Activated T-helper 9 cell treated with anti-CD3 and anti-CD28 coated beads, Interleukin-2, amount 50 U/mL, for 16 hours (primary cell): ENCODE measurements at regions not wholly inside any gene's neighbourhood (a gene's known extent, or its start where the extent isn't known, plus 50 kb on each side); places are given as distances from the start of the nearest gene placed in this dataset.
"Not testable (repeated sequence)": the region's sequence is repeated elsewhere in the genome, so short reads cannot be mapped to it uniquely, and the experiment has no call there.

Experiments used
- DNase-seq: peaks from one replicate; pipeline ENCODE4 v3.0.0-alpha.2; 2020; ENCODE audit warnings: low read depth

- DNase-seq, result no peak
Measured at GRCh38 chr14:48714366-48714765, 871.8 kb downstream of the RPS29 start.

DNA sequence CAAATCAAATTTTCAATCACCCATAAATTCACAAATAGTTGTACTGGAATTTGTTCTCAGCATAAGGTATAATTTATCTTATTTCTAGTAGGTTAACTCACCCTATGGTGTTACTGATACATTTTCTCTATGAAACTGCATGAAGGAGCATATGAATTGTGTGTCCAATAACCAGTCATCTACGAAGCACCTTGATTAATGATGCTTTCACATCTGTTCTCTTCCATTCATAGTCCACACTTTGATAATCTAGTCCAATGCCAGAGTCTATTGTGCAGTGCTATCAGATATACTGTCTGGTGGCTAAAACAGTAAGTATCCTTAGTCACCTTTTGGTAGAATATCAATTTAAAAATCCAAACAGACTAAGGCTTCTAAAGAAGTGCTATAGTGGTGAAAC, 876.0 kb downstream of the RPS29 start:
- no peak for DNase-seq

DNA sequence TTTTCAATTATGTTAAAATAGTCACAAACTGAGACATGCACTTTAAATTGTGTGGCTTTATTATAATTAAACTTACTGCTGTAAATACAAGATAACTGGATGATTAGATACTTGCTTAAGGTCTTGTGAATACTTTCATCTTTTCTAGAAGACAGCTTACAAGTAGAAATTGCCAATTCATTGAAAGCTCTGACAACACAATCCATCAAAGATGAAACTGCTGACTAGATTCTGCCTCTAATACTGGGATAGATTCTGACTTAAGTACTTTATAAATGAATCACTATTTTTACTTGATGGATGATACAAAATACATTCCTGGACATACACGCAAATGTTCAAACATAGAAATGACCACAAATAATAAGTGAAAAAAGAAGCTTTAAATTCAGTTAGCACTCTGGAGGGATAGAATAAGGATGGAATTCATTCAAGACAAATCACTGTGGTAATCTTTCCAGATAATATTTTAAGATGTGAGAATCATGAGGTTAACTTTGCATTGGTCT, 876.8 kb downstream of the RPS29 start:
- DNase-seq, result no peak

- DNase-seq, result no peak
Measured at GRCh38 chr14:48704639-48705038, 881.5 kb downstream of the RPS29 start.

DNA sequence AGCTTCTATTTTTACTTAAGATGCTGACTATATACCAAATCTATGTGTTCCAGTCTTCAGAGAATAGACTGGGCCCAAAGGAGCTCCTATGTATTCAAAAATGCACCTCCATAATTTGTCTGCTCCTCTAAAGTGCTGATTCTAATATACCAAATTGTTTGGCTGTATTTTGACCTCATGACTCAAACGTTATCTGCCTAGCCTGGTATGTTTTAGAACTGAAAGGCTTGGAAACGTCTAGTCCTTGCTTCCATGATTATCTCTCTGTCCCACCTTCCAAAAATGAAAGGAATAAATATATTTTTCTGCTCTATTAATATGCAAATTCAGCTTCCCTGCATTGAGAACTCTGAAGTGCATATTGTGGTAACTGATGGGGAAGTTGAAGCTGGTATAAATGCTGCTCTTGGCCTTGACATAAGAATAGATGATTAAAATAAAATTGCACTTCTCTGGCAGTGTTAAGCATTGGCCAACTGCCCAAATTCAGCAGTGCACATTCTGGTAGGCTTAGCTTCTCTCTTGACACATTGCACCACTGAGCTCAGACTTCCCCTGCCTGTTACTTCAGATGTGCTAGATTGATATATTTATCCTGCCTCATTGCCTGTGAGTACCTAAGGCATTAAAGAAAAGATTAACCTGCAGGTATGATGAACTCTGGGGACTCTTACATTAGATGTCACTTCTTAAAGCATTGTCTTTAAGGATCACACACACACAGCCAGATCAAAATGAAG, 882.3 kb downstream of the RPS29 start:
- no peak for DNase-seq

GRCh38 chr14:48697362-48697761, 888.8 kb downstream of the RPS29 start:
- DNase-seq, result not testable (repeated sequence)

DNA sequence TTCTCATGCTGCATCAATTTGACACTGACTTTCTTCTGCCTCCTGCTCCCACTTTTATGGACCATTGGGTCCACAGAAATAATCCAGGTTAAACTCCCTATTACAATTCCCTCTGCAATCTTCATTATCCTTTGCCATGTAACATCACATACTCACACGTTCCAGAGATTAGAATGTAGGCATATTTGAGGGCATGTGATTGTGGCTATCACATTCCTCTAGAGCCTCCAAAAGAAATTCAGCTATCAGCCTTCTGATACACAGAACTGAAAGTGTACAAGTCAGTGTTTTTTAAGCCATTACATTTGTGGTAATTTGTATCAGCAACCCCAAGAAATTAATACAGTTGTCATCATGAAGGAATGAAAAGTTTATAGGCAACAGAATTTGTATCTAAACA, 892.4 kb downstream of the RPS29 start:
- DNase-seq, result no peak

DNA sequence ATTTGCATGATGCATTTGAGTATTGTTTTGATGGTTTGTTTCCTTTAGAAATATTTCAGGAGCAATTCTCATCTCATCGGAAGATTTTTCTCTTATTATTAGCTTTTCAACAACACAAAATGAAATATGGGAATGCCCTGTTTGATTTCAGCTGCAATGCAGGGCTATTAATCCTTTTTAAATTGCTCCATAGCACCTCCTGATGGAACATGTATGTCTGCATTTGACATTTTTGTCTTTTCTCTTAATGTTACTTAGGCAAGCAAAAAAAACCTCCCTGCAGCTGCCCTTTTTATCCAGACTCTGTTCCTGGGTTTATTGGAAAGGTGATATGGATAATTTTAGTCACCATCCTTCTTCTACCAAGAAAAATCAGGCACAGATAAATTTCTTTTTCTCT, 895.8 kb downstream of the RPS29 start:
- no peak for DNase-seq

- no peak for DNase-seq
Measured at GRCh38 chr14:48686650-48687049, 899.5 kb downstream of the RPS29 start.

DNA sequence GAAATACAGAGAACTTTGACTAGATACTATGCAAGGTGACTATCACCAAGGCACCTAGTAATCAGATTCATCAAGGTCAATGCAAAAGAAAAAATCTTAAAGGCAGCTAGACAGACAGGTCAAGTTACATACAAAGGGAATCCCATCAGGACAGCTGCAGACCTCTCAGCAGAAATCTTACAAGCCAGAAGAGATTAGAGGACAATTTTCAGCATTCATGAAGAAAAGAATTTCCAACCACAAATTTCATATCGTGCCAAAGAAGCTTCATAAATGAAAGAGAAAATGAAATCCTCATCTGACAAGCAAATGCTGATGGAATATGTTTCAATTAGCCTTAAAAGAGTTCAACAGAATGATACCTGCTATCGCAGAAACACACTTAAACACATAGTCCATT, 913.7 kb downstream of the RPS29 start:
- no peak for DNase-seq

GRCh38 chr14:48670939-48671338, 915.2 kb downstream of the RPS29 start:
- no peak for DNase-seq

DNA sequence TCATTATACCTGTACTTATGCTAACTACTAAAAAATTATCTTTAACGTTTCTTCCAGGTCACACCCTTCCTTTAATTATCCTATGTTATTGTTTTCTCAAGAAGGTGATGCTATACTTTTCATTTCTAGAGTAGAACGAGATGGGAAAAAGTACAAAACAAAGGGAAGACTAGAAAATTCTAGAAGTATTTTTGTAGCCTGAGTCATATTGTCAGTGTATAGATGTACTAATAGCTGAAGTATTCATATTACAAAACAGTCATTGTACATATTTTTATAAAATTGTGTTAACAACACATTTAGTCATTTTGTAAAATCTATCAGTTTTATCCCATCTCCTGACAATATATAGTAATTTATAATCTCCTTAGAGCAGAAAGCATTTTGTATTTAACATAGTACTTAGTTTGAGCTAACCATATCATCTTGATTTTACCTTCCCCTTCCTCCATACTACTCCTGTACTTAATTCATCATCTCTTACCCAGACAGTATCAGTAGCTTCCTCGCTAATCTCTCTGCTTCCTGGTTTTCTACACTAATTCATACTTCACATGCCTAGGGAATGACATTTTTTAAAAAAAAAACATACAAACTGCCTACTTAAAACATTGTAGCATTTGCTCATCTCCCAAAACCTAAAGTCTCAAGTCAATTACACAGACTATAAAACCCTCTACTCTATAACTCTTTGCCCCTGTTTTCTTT, 920.9 kb downstream of the RPS29 start:
- no peak for DNase-seq

GRCh38 chr14:48643241-48643640, 942.9 kb downstream of the RPS29 start:
- DNase-seq, result no peak

- DNase-seq, result no peak
Measured at GRCh38 chr14:48628870-48629269, 953.5 kb upstream of the MDGA2 start.

GRCh38 chr14:48622980-48623379, 947.6 kb upstream of the MDGA2 start:
- DNase-seq, result no peak

DNA sequence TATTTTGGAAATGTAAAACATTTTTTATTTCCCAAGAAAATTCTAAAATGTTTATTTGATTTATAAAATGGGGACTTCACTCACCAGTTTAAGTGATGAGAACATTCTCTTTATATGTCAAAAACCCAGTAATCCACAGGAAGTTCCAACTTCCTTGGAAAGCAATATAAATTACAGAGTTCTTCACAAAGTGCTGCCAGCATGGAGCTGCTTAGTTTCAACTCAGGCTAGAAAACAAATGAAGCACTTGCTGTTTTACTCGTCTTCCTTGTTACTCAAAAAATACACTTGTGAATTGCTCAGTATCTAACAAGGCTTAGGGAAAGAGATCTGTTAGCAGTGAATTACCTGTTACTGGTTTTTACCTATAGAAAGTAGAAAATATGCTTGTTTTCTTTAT, 942.7 kb upstream of the MDGA2 start:
- DNase-seq, result no peak

- no peak for DNase-seq
Measured at GRCh38 chr14:48616931-48617330, 941.5 kb upstream of the MDGA2 start.

- DNase-seq, result no peak
Measured at GRCh38 chr14:48615618-48616017, 940.2 kb upstream of the MDGA2 start.

DNA sequence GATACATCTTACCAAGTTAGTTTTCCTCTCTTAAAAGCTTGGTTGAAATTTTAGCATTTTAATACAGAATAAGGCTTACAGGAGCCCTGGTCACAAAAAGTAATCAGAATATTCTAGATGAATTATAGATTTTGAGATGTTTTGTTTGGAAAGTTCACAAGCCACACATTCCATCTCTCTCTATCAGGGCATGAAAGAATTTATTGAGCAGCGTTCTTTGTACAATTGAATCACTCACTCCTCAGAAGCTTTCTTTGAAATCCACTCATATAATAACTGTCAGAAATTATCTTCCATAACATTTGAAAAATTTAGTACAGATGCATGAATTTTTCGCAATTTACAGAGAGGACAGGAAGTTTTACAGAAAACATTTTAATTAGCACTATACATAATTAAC, 938.6 kb upstream of the MDGA2 start:
- no peak for DNase-seq

- not testable (repeated sequence) for DNase-seq
Measured at GRCh38 chr14:48606960-48607359, 931.6 kb upstream of the MDGA2 start.

DNA sequence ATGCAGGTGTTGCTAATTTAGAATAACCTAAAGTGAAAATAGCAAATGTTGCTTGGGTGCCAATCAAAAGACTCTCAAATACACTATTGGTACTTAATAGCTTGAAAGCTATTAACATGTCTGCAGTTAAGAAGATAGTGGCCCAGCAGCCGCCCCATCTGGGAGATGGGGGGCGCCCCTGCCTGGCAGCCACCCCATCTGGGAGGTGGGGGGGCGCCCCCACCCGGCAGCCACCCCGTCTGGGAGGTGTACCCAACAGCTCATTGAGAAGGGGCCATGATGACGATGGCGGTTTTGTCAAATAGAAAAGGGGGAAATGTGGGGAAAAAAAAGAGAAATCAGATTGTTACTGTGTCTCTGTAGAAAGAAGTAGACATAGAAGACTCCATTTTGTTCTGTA, 923.1 kb upstream of the MDGA2 start:
- no peak for DNase-seq

DNA sequence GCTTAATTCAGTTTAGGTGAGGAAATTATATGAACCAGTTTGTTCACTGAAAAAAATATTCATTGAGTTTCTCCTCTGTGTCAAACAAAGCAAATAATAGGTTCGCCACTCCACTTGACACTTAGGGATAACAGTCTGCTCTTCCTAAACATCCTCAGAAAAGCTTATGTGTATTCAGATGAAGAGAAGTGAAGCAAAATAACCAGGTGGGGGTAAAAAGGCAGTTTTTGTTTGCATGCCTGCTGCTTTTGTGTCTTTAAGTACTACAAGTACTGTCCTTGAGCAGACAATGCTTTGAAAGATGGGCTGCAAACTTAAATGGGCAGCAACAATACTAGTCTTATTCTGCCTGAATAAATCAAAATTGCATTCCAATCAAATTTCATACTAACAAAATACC, 910.7 kb upstream of the MDGA2 start:
- DNase-seq, result no peak

GRCh38 chr14:48584031-48584430, 908.6 kb upstream of the MDGA2 start:
- DNase-seq, result no peak

GRCh38 chr14:48582938-48583337, 907.5 kb upstream of the MDGA2 start:
- no peak for DNase-seq
